Ishikawa (cell line): ENCODE measurements at regions not wholly inside any gene's neighbourhood (a gene's known extent, or its start where the extent isn't known, plus 50 kb on each side); places are given as distances from the start of the nearest gene placed in this dataset.

Source experiments
- CREB1 ChIP-seq: IDR thresholded peaks from 2 replicates; pipeline ENCODE4 v1.6.1; 2012; ENCODE audit warnings: low read depth
- EGR1 ChIP-seq: IDR thresholded peaks from 2 replicates; pipeline ENCODE4 v1.6.1; 2012
- EP300 ChIP-seq: IDR thresholded peaks from 2 replicates; pipeline ENCODE4 v1.6.1; 2012; ENCODE audit warnings: borderline replicate concordance
- FOXM1 ChIP-seq: IDR thresholded peaks from 2 replicates; pipeline ENCODE4 v1.6.1; 2012; ENCODE audit warnings: low read depth, borderline replicate concordance
- MAX ChIP-seq: IDR thresholded peaks from 2 replicates; pipeline ENCODE4 v1.6.1; 2012
- NFIC ChIP-seq: IDR thresholded peaks from 2 replicates; pipeline ENCODE4 v1.6.1; 2012
- RAD21 ChIP-seq: IDR thresholded peaks from 2 replicates; pipeline ENCODE4 v1.6.1; 2012; ENCODE audit warnings: low read depth
- TAF1 ChIP-seq: IDR thresholded peaks from 2 replicates; pipeline ENCODE4 v1.6.1; 2012; ENCODE audit warnings: low read depth, mild to moderate bottlenecking
- TEAD4 ChIP-seq: IDR thresholded peaks from 2 replicates; pipeline ENCODE4 v1.6.1; 2012
- YY1 ChIP-seq: IDR thresholded peaks from 2 replicates; pipeline ENCODE4 v1.6.1; 2012; ENCODE audit warnings: low read depth
- ZBTB7A ChIP-seq: IDR thresholded peaks from 2 replicates; pipeline ENCODE4 v1.6.1; 2012; ENCODE audit warnings: low read depth

DNA sequence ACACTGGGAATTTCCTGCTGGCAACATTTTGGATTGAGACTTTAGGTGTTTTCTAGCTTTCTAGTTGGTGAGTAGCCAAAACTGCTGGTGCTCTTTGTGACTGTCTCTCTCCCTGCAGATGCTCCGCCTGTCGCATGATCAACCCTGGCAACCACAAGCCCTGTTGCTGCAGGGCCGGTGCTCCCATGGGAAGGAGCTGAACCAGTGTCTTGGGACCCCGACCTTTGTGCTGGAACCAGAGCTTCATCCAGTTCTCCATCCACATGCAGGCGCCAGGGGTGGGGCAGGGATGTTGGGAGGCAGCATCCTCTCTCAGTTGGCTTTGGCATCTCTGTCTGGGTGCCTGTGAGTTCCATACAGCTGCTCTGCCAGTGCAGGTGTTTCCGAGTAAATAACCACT, 306.2 kb upstream of the MKI67 start:
- no peak for TF ChIP-seq RAD21
- no peak for TF ChIP-seq EP300
- TF ChIP-seq TEAD4: no peak
- no peak for TF ChIP-seq NFIC
- TF ChIP-seq FOXM1: no peak
- no peak for TF ChIP-seq ZBTB7A
- no peak for TF ChIP-seq CREB1
- no peak for TF ChIP-seq YY1
- TF ChIP-seq TAF1: no peak
- no peak for TF ChIP-seq EGR1
- TF ChIP-seq MAX: no peak
